ENCODE measurements at regions not wholly inside any gene's neighbourhood (a gene's known extent, or its start where the extent isn't known, plus 50 kb on each side); places are given as distances from the start of the nearest gene placed in this dataset.

GRCh38 chr3:83734656-83735055 lies 1224.1 kb upstream of the CADM2 start:
- no peak overlapping the region for H3K4me3 ChIP-seq (ENCODE audit: low read depth, low read length)
- no peaks in the 10 kb centered on the region for H3K9me3 ChIP-seq
- H3K36me3 ChIP-seq (ENCODE audit: control insufficient read depth, insufficient read depth, low read length), result no peaks in the 10 kb centered on the region
- CTCF ChIA-PET, result no interaction called here
- no peak for TF ChIP-seq CTCF (IDR thresholded peaks at IDR 0.05; ENCODE audit: insufficient read depth in 1 of 2, low read depth in 1 of 2, low read length in 1 of 2, severe bottlenecking in 1 of 2, unreplicated experiment in 1 of 2)
- H3K27me3 ChIP-seq (replicated peaks; ENCODE audit: control insufficient read depth, insufficient read depth, low read length), result no peaks in the 10 kb centered on the region
- intact Hi-C loops (cut with micrococcal nuclease; ENCODE audit: unreplicated experiment), result no loop called here
- no peaks in the 10 kb centered on the region for H3K4me1 ChIP-seq
- no peak for DNase-seq
- H3K4me1 Mint-ChIP-seq (ENCODE audit: low read depth, unreplicated experiment), result no peaks in the 10 kb centered on the region
- BruUV-seq (replicated peaks), result no TSS peak
- no peaks in the 10 kb centered on the region for H3K36me3 Mint-ChIP-seq (ENCODE audit: insufficient read depth, unreplicated experiment)
- H3K27ac Mint-ChIP-seq (ENCODE audit: unreplicated experiment), result no peak overlapping the region
- POLR2A ChIA-PET, result no interaction called here
- no peaks in the 10 kb centered on the region for H3K27me3 Mint-ChIP-seq (ENCODE audit: insufficient read depth, unreplicated experiment)
- H3K4me3 Mint-ChIP-seq (ENCODE audit: unreplicated experiment), result no peak overlapping the region
- H3K9me3 Mint-ChIP-seq (ENCODE audit: unreplicated experiment), result no peaks in the 10 kb centered on the region

DNA sequence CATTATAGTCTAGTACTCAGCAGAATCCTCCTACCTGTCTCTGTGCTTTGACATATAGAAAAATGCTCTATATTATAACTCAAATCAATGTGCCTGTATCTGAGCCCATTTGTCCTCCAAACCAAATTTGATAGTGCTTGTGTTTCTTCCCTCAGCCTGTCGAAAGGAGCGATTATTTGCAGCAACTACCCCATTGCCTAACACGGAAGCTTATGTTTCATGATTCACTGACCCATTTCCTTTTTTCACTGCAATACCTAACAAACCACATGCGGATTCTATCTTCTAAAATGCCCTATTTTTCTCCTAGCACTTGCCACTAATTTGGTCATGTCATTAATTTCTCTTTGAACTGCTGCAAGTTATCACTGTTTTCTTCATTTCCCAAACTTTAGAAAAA lies 1220.6 kb upstream of the CADM2 start:
- Histone ChIP-seq H3K4me3 (ENCODE audit: low read depth, low read length) (no peak overlapping the region), H3K27me3 (replicated peaks; ENCODE audit: control insufficient read depth, insufficient read depth, low read length) (no peaks in the 10 kb centered on the region), H3K4me1 (no peaks in the 10 kb centered on the region), H3K9me3 (no peaks in the 10 kb centered on the region), H3K36me3 (ENCODE audit: control insufficient read depth, insufficient read depth, low read length) (no peaks in the 10 kb centered on the region)
- H3K9me3 Mint-ChIP-seq (ENCODE audit: unreplicated experiment), result no peaks in the 10 kb centered on the region
- no peak overlapping the region for H3K4me3 Mint-ChIP-seq (ENCODE audit: unreplicated experiment)
- no peaks in the 10 kb centered on the region for H3K4me1 Mint-ChIP-seq (ENCODE audit: low read depth, unreplicated experiment)
- no peak overlapping the region for H3K27ac Mint-ChIP-seq (ENCODE audit: unreplicated experiment)
- no peak for DNase-seq
- TF ChIP-seq CTCF (IDR thresholded peaks at IDR 0.05; ENCODE audit: insufficient read depth in 1 of 2, low read depth in 1 of 2, low read length in 1 of 2, severe bottlenecking in 1 of 2, unreplicated experiment in 1 of 2), result no peak
- ChIA-PET CTCF (no interaction called here), POLR2A (no interaction called here)
- H3K27me3 Mint-ChIP-seq (ENCODE audit: insufficient read depth, unreplicated experiment), result no peaks in the 10 kb centered on the region
- intact Hi-C loops (cut with micrococcal nuclease; ENCODE audit: unreplicated experiment), result no loop called here
- no TSS peak for BruUV-seq (replicated peaks)
- H3K36me3 Mint-ChIP-seq (ENCODE audit: insufficient read depth, unreplicated experiment), result no peaks in the 10 kb centered on the region

DNA sequence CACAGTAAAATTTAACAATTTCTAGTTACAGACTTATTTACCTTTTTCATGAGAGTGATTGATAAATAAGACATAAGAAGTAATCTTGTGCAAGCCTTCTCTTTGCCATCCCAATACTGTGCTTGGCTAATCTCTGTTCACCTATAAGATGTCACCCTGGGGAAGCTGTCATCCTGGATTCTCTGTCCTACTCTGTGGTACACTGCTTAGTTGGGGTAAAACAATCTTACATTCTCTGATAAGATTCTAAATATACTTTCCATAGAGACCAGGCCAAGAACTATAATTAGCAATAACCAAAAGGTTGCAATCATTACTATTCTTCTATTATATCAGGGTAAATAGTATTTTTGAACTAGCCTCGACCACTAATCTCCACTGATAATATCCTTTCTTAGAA lies 1218.3 kb upstream of the CADM2 start:
- ChIA-PET POLR2A (no interaction called here), CTCF (no interaction called here)
- H3K27ac Mint-ChIP-seq (ENCODE audit: unreplicated experiment), result no peak overlapping the region
- no peak for TF ChIP-seq CTCF (IDR thresholded peaks at IDR 0.05; ENCODE audit: insufficient read depth in 1 of 2, low read depth in 1 of 2, low read length in 1 of 2, severe bottlenecking in 1 of 2, unreplicated experiment in 1 of 2)
- DNase-seq, result no peak
- Histone ChIP-seq H3K4me1 (no peaks in the 10 kb centered on the region), H3K4me3 (ENCODE audit: low read depth, low read length) (no peak overlapping the region), H3K9me3 (no peaks in the 10 kb centered on the region), H3K36me3 (ENCODE audit: control insufficient read depth, insufficient read depth, low read length) (no peaks in the 10 kb centered on the region), H3K27me3 (replicated peaks; ENCODE audit: control insufficient read depth, insufficient read depth, low read length) (no peaks in the 10 kb centered on the region)
- BruUV-seq (replicated peaks), result no TSS peak
- H3K36me3 Mint-ChIP-seq (ENCODE audit: insufficient read depth, unreplicated experiment), result no peaks in the 10 kb centered on the region
- H3K9me3 Mint-ChIP-seq (ENCODE audit: unreplicated experiment), result no peaks in the 10 kb centered on the region
- intact Hi-C loops (cut with micrococcal nuclease; ENCODE audit: unreplicated experiment), result no loop called here
- no peaks in the 10 kb centered on the region for H3K4me1 Mint-ChIP-seq (ENCODE audit: low read depth, unreplicated experiment)
- H3K4me3 Mint-ChIP-seq (ENCODE audit: unreplicated experiment), result no peak overlapping the region
- no peaks in the 10 kb centered on the region for H3K27me3 Mint-ChIP-seq (ENCODE audit: insufficient read depth, unreplicated experiment)
